ENCODE measurements at regions not wholly inside any gene's neighbourhood (a gene's known extent, or its start where the extent isn't known, plus 50 kb on each side); places are given as distances from the start of the nearest gene placed in this dataset.

- no peak for TF ChIP-seq CTCF (IDR thresholded peaks at IDR 0.05)
- TF ChIP-seq EZH2 (IDR thresholded peaks at IDR 0.05; ENCODE audit: borderline replicate concordance, insufficient read depth, low read depth, low read length, poor library complexity, severe bottlenecking), result no peak
These were observed 85.8 kb upstream of the HPCAL1 start for GRCh38 chr2:10216677-10217488.

All from B cell (primary cell).